ENCODE measurements at regions not wholly inside any gene's neighbourhood (a gene's known extent, or its start where the extent isn't known, plus 50 kb on each side); places are given as distances from the start of the nearest gene placed in this dataset.
"Not testable (repeated sequence)": the region's sequence is repeated elsewhere in the genome, so short reads cannot be mapped to it uniquely, and the experiment has no call there.

- H3K27me3 ChIP-seq (ENCODE audit: control insufficient read depth, insufficient read depth, low read length): no peaks in the 10 kb centered on the region
- DNase-seq (peak in 1 of 5 donors; percentile 24), FAIRE-seq (no peak)
- no peak for TF ChIP-seq CTCF (IDR thresholded peaks at IDR 0.05; ENCODE audit: borderline replicate concordance, extremely low read depth, insufficient read depth)
- H3K9me3 ChIP-seq (ENCODE audit: control insufficient read depth in 2 of 3, insufficient read depth in 1 of 3, low read length in 3 of 3): peaks cover 0 to 13% (median 0%) of the 10 kb centered on the region in 3 donors
- no peak overlapping the region for H3K27ac ChIP-seq (ENCODE audit: low read depth in 2 of 2, low read length in 2 of 2)
- H3K36me3 ChIP-seq (ENCODE audit: control insufficient read depth in 2 of 3, insufficient read depth in 3 of 3, low read length in 3 of 3): no peaks in the 10 kb centered on the region
- no peak overlapping the region for H3K9ac ChIP-seq (ENCODE audit: low read length in 3 of 3)
- intact Hi-C loops (cut with DNase I): no loop called here
- peaks cover 0 to 2% (median 0%) of the 10 kb centered on the region in 3 donors for H3K4me1 ChIP-seq (ENCODE audit: control insufficient read depth in 2 of 3, insufficient read depth in 2 of 3, low read depth in 1 of 3, low read length in 3 of 3)
- H3K4me3 ChIP-seq (ENCODE audit: low read length in 3 of 3): no peak overlapping the region
These were observed 79.2 kb upstream of the NCOR2 start for GRCh38 chr12:124646385-124647230.

GRCh38 chr12:124645530-124646244, 78.3 kb upstream of the NCOR2 start:
- no peak overlapping the region for H3K4me3 ChIP-seq (ENCODE audit: low read length in 3 of 3)
- no peak for TF ChIP-seq CTCF (IDR thresholded peaks at IDR 0.05; ENCODE audit: borderline replicate concordance, extremely low read depth, insufficient read depth)
- H3K4me1 ChIP-seq (ENCODE audit: control insufficient read depth in 2 of 3, insufficient read depth in 2 of 3, low read depth in 1 of 3, low read length in 3 of 3): no peaks in the 10 kb centered on the region
- FAIRE-seq (no peak), DNase-seq (no peak)
- intact Hi-C loops (cut with DNase I): no loop called here
- H3K27ac ChIP-seq (ENCODE audit: low read depth in 2 of 2, low read length in 2 of 2): no peak overlapping the region
- H3K27me3 ChIP-seq (ENCODE audit: control insufficient read depth, insufficient read depth, low read length): no peaks in the 10 kb centered on the region
- H3K9ac ChIP-seq (ENCODE audit: low read length in 3 of 3): no peak overlapping the region
- H3K36me3 ChIP-seq (ENCODE audit: control insufficient read depth in 2 of 3, insufficient read depth in 3 of 3, low read length in 3 of 3): no peaks in the 10 kb centered on the region
- peaks cover 0 to 13% (median 0%) of the 10 kb centered on the region in 3 donors for H3K9me3 ChIP-seq (ENCODE audit: control insufficient read depth in 2 of 3, insufficient read depth in 1 of 3, low read length in 3 of 3)

GRCh38 chr12:124643768-124644167, 76.4 kb upstream of the NCOR2 start:
- FAIRE-seq; H3K4me1 ChIP-seq (ENCODE audit: control insufficient read depth in 2 of 3, insufficient read depth in 2 of 3, low read depth in 1 of 3, low read length in 3 of 3); H3K9me3 ChIP-seq (ENCODE audit: control insufficient read depth in 2 of 3, insufficient read depth in 1 of 3, low read length in 3 of 3); H3K27ac ChIP-seq (ENCODE audit: low read depth in 2 of 2, low read length in 2 of 2); H3K27me3 ChIP-seq (ENCODE audit: control insufficient read depth, insufficient read depth, low read length); H3K9ac ChIP-seq (ENCODE audit: low read length in 3 of 3); DNase-seq; intact Hi-C loops (cut with DNase I); H3K4me3 ChIP-seq (ENCODE audit: low read length in 3 of 3); H3K36me3 ChIP-seq (ENCODE audit: control insufficient read depth in 2 of 3, insufficient read depth in 3 of 3, low read length in 3 of 3): not testable (repeated sequence)

- TF ChIP-seq CTCF (IDR thresholded peaks at IDR 0.05; ENCODE audit: borderline replicate concordance, extremely low read depth, insufficient read depth): no peak
- Histone ChIP-seq H3K4me1 (ENCODE audit: control insufficient read depth in 2 of 3, insufficient read depth in 2 of 3, low read depth in 1 of 3, low read length in 3 of 3) (no peaks in the 10 kb centered on the region), H3K4me3 (ENCODE audit: low read length in 3 of 3) (no peak overlapping the region), H3K27ac (ENCODE audit: low read depth in 2 of 2, low read length in 2 of 2) (no peak overlapping the region), H3K27me3 (ENCODE audit: control insufficient read depth, insufficient read depth, low read length) (no peaks in the 10 kb centered on the region), H3K9me3 (ENCODE audit: control insufficient read depth in 2 of 3, insufficient read depth in 1 of 3, low read length in 3 of 3) (no peaks in the 10 kb centered on the region), H3K9ac (ENCODE audit: low read length in 3 of 3) (no peak overlapping the region), H3K36me3 (ENCODE audit: control insufficient read depth in 2 of 3, insufficient read depth in 3 of 3, low read length in 3 of 3) (no peaks in the 10 kb centered on the region)
- FAIRE-seq: no peak
- DNase-seq: no peak
- intact Hi-C loops (cut with DNase I): no loop called here
These were observed 74.7 kb upstream of the NCOR2 start for GRCh38 chr12:124642105-124642504.

All from kidney (tissue), 13 donors.